Breast epithelium (tissue), 3 donors: ENCODE measurements at regions not wholly inside any gene's neighbourhood (a gene's known extent, or its start where the extent isn't known, plus 50 kb on each side); places are given as distances from the start of the nearest gene placed in this dataset.

Experiments
- POLR2A ChIP-seq: fragments of 450-650 bp; IDR thresholded peaks from one replicate; pipeline ENCODE4 v1.6.1; 2016; ENCODE audit warnings: antibody characterized with exemption, mild to moderate bottlenecking, moderate library complexity
- POLR2AphosphoS5 ChIP-seq, 3 donors: sonication (generic); formaldehyde crosslinking; IDR thresholded peaks; one replicate each; pipeline ENCODE4 v1.6.1; 2017; ENCODE audit warnings: antibody characterized with exemption in 3 of 3
- TF ChIP-seq, protein P1 (sequence below), 3 donors: fragments of 450-650 bp; IDR thresholded peaks; one replicate each; pipeline ENCODE4 v1.5.1; 2016 to 2017; ENCODE audit warnings: antibody characterized with exemption in 3 of 3, mild to moderate bottlenecking in 3 of 3, moderate library complexity in 3 of 3

DNA sequence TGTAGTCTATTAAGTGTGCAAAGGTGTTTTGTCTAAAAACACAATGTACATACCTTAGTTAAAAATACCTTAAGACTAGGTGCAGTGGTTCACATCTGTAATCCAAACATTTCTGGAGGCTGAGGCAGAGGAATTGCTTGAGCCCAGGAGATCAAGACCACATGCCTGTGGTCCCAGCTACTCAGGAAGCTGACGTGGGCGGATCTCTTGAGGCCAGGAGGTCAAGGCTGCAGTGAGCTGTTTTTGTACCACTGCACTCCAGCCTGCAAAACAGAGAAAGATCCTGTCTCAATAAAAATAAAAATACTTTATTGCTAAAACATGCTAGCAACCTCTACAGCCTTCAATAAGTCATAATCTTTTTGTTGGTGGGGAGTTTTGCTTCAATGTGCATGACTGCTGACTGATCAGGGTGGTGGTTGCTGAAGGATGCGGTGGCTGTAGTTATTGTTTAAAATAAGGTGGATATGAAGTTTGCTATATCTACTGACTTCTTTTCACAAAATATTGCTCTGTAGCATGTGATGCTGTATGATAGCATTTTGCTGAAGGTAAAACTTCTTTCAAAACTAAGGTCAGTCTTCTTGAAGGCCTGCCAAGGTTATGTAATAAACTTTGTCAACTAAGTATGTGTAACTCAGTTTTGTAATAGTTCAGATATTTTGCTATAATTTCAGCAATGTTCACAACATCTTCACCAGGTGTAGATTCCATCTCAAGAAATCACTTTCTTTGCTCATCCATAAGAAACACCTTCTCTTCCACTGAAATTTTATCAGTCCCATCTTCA, 1238.0 kb upstream of the NRXN1 start:
- TF ChIP-seq, protein P1, sequence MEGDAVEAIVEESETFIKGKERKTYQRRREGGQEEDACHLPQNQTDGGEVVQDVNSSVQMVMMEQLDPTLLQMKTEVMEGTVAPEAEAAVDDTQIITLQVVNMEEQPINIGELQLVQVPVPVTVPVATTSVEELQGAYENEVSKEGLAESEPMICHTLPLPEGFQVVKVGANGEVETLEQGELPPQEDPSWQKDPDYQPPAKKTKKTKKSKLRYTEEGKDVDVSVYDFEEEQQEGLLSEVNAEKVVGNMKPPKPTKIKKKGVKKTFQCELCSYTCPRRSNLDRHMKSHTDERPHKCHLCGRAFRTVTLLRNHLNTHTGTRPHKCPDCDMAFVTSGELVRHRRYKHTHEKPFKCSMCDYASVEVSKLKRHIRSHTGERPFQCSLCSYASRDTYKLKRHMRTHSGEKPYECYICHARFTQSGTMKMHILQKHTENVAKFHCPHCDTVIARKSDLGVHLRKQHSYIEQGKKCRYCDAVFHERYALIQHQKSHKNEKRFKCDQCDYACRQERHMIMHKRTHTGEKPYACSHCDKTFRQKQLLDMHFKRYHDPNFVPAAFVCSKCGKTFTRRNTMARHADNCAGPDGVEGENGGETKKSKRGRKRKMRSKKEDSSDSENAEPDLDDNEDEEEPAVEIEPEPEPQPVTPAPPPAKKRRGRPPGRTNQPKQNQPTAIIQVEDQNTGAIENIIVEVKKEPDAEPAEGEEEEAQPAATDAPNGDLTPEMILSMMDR (IDR thresholded peaks at IDR 0.05), result no peak
- no peak for TF ChIP-seq POLR2A
- no peak for TF ChIP-seq POLR2AphosphoS5 (IDR thresholded peaks at IDR 0.05)
